K562 (cell line): ENCODE measurements at regions not wholly inside any gene's neighbourhood (a gene's known extent, or its start where the extent isn't known, plus 50 kb on each side); places are given as distances from the start of the nearest gene placed in this dataset.

Source experiments
- ADNP ChIP-seq: fragments of 200-800 bp; sonication (Bioruptor generic); IDR thresholded peaks from 2 replicates; pipeline ENCODE4 v1.6.1; 2016; ENCODE audit warnings: missing genetic modification characterization, missing compliant biosample characterization
- BCL6 ChIP-seq: fragments of 250-450 bp; sonication (Bioruptor Pico); IDR thresholded peaks from 2 replicates; pipeline ENCODE4 v1.4.0; 2020
- BDP1 ChIP-seq: IDR thresholded peaks from 3 replicates; pipeline ENCODE4 v1.6.1; 2011; ENCODE audit not compliant: insufficient read length, insufficient read depth
- BHLHE40 ChIP-seq: IDR thresholded peaks from 2 replicates; pipeline ENCODE4 v1.6.1; 2011; ENCODE audit warnings: low read length, improper control_type of control experiment
- ELF1 ChIP-seq: fragments of 200-800 bp; sonication (Bioruptor generic); IDR thresholded peaks from 2 replicates; pipeline ENCODE4 v1.6.1; 2016; ENCODE audit warnings: missing genetic modification characterization, missing compliant biosample characterization
- ETV6 ChIP-seq, 3 experiments: fragments of 150-350 bp in 1 of 3; sonication (generic) in 1 of 3; formaldehyde crosslinking in 1 of 3; IDR thresholded peaks; 2 replicates each; pipeline versions ENCODE4 v1.6.1 to v1.8.0; 2014 to 2022; ENCODE audit warnings: borderline replicate concordance in 2 of 3, low read depth in 2 of 3, antibody characterized with exemption in 1 of 3, low read length in 1 of 3, mild to moderate bottlenecking in 1 of 3, missing genetic modification reagents in 1 of 3
- HNRNPL ChIP-seq: fragments of 200-400 bp; formaldehyde crosslinking; IDR thresholded peaks from 2 replicates; pipeline ENCODE4 v1.6.1; 2017; ENCODE audit warnings: low read depth, mild to moderate bottlenecking, low read length
- LCOR ChIP-seq: sonication (generic); formaldehyde crosslinking; IDR thresholded peaks from 2 replicates; pipeline ENCODE4 v1.8.0; 2022; ENCODE audit warnings: mild to moderate bottlenecking, missing genetic modification reagents
- MYC ChIP-seq, 2 experiments: fragments of 250-450 bp in 1 of 2; sonication (Bioruptor Pico) in 1 of 2; IDR thresholded peaks; 2 replicates each; pipeline versions ENCODE4 v1.5.1 to v1.6.1; 2012 to 2021; ENCODE audit warnings: low read depth in 2 of 2, borderline replicate concordance in 1 of 2, improper control_type of control experiment in 1 of 2, low read length in 1 of 2, mild to moderate bottlenecking in 1 of 2, moderate library complexity in 1 of 2
- MYNN ChIP-seq, 2 experiments: sonication (generic); formaldehyde crosslinking in 1 of 2; IDR thresholded peaks; 2 replicates each; pipeline versions ENCODE4 v1.5.0 to v1.6.1; 2016 to 2020; ENCODE audit warnings: antibody characterized with exemption in 1 of 2, missing genetic modification reagents in 1 of 2
- PRMT5 ChIP-seq: sonication (generic); formaldehyde crosslinking; IDR thresholded peaks from 2 replicates; pipeline ENCODE4 v1.5.0; 2020; ENCODE audit warnings: missing genetic modification reagents
- RBM25 ChIP-seq: fragments of 200-400 bp; formaldehyde crosslinking; IDR thresholded peaks from 2 replicates; pipeline ENCODE4 v1.6.1; 2018; ENCODE audit warnings: low read length, low read depth, moderate library complexity; ENCODE audit not compliant: severe bottlenecking
- SP2 ChIP-seq: IDR thresholded peaks from 2 replicates; pipeline ENCODE4 v1.6.1; 2011; ENCODE audit warnings: mild to moderate bottlenecking, low read depth, low read length, moderate library complexity; ENCODE audit not compliant: poor library complexity, severe bottlenecking; ENCODE audit errors: extremely low read depth
- TBL1XR1 ChIP-seq, 2 experiments: IDR thresholded peaks; 2 replicates each; pipeline ENCODE4 v1.6.1; 2012; ENCODE audit warnings: improper control_type of control experiment in 2 of 2, low read length in 2 of 2, mild to moderate bottlenecking in 1 of 2
- TFAP4 ChIP-seq: sonication (generic); formaldehyde crosslinking; IDR thresholded peaks from 2 replicates; pipeline ENCODE4 v1.8.0; 2022; ENCODE audit warnings: missing genetic modification reagents, mild to moderate bottlenecking, moderate library complexity, borderline replicate concordance
- ZNF146 ChIP-seq: IDR thresholded peaks from one replicate; pipeline ENCODE4 v1.6.1; 2018; ENCODE audit warnings: missing compliant biosample characterization; ENCODE audit not compliant: unreplicated experiment
- ZNF592 ChIP-seq: fragments of 450-650 bp; IDR thresholded peaks from 2 replicates; pipeline ENCODE4 v1.6.1; 2017; ENCODE audit warnings: antibody characterized with exemption, mild to moderate bottlenecking
- TF ChIP-seq, protein P1 (sequence below): fragments of 450-650 bp; IDR thresholded peaks from 2 replicates; pipeline ENCODE4 v1.7.0; 2016; ENCODE audit warnings: borderline replicate concordance
- TF ChIP-seq, protein P2 (sequence below): fragments of 450-650 bp; formaldehyde crosslinking; IDR thresholded peaks from 2 replicates; pipeline ENCODE4 v1.4.0; 2022; ENCODE audit warnings: mild to moderate bottlenecking, moderate library complexity

GRCh38 chr4:186845137-186845842, 121.6 kb upstream of the FAT1 start (continued):
- TF ChIP-seq TFAP4 (peak; percentile 72; the same call in 1 of the 2 replicates), MYC (IDR thresholded peaks at IDR 0.05; ENCODE audit: low read depth, low read length) (peak; percentile 79), MYC (CRISPR knock-in tag; IDR thresholded peaks at IDR 0.05; ENCODE audit: borderline replicate concordance, low read depth) (no peak), ZNF592 (peak; percentile 89), ADNP (tag) (peak; percentile 68), BCL6 (CRISPR knock-in tag) (no peak), MYNN (IDR thresholded peaks at IDR 0.05) (peak; percentile 33; the same call in 1 of the 2 replicates), MYNN (CRISPR knock-in tag; IDR thresholded peaks at IDR 0.05) (no peak), ZNF146 (CRISPR knock-in tag) (no peak), ETV6 (IDR thresholded peaks at IDR 0.05; ENCODE audit: borderline replicate concordance in 1 of 2, low read depth in 2 of 2, low read length in 1 of 2) (peak in 1 of 2 experiments; percentile 31; a peak in 1 of 4 replicates), ETV6 (CRISPR knock-in tag; IDR thresholded peaks at IDR 0.05; ENCODE audit: borderline replicate concordance) (no peak), HNRNPL (no peak), TBL1XR1 (IDR thresholded peaks at IDR 0.05; ENCODE audit: low read length in 2 of 2) (peak in 1 of 2 experiments; percentile 69; a peak in 2 of 4 replicates), RBM25 (no peak), PRMT5 (CRISPR knock-in tag) (no peak), SP2 (no peak), BHLHE40 (peak; percentile 70), ELF1 (tag) (peak; percentile 37; the same call in 1 of the 2 replicates), LCOR (CRISPR knock-in tag) (0 out of 2 replicates have a peak, but pooled peaks have one; percentile 18), BDP1 (no peak)
- TF ChIP-seq, protein P1, sequence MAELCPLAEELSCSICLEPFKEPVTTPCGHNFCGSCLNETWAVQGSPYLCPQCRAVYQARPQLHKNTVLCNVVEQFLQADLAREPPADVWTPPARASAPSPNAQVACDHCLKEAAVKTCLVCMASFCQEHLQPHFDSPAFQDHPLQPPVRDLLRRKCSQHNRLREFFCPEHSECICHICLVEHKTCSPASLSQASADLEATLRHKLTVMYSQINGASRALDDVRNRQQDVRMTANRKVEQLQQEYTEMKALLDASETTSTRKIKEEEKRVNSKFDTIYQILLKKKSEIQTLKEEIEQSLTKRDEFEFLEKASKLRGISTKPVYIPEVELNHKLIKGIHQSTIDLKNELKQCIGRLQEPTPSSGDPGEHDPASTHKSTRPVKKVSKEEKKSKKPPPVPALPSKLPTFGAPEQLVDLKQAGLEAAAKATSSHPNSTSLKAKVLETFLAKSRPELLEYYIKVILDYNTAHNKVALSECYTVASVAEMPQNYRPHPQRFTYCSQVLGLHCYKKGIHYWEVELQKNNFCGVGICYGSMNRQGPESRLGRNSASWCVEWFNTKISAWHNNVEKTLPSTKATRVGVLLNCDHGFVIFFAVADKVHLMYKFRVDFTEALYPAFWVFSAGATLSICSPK, result no peak
- TF ChIP-seq, protein P2, sequence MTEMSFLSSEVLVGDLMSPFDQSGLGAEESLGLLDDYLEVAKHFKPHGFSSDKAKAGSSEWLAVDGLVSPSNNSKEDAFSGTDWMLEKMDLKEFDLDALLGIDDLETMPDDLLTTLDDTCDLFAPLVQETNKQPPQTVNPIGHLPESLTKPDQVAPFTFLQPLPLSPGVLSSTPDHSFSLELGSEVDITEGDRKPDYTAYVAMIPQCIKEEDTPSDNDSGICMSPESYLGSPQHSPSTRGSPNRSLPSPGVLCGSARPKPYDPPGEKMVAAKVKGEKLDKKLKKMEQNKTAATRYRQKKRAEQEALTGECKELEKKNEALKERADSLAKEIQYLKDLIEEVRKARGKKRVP (CRISPR knock-in tag), result no peak
